WTC11 (cell line): ENCODE measurements at regions not wholly inside any gene's neighbourhood (a gene's known extent, or its start where the extent isn't known, plus 50 kb on each side); places are given as distances from the start of the nearest gene placed in this dataset.

Experiments
- ATAC-seq: fragments of 200-7000 bp; cut with Tn5 transposase; 2 replicates; pipeline ENCODE4 v1.10.0; 2021; ENCODE audit warnings: mild to moderate bottlenecking, moderate library complexity
- CTCF ChIA-PET: fragments of 300-600 bp; sonication (Branson Sonifier 250); formaldehyde crosslinking; loops from one replicate; lab custom pipeline; 2021; ENCODE audit warnings: antibody characterized with exemption; lab: Charles Lee
- POLR2A ChIA-PET: fragments of 350-600 bp; sonication (Branson Sonifier 250); formaldehyde crosslinking; loops from one replicate; lab custom pipeline; 2021; ENCODE audit warnings: antibody characterized with exemption; lab: Charles Lee
- DNase-seq: peaks from one replicate; pipeline ENCODE4 v3.0.0; 2021; ENCODE audit warnings: low spot score
- H3K27ac Mint-ChIP-seq: 2 replicates; pipeline ENCODE4 v1.8.0; 2021; ENCODE audit warnings: mixed read lengths
- H3K27me3 Mint-ChIP-seq: 2 replicates; pipeline ENCODE4 v1.8.0; 2021; ENCODE audit warnings: low read depth, mild to moderate bottlenecking, moderate library complexity, mixed read lengths
- H3K36me3 Mint-ChIP-seq: 2 replicates; pipeline ENCODE4 v1.8.0; 2021; ENCODE audit warnings: mixed read lengths
- H3K4me1 Mint-ChIP-seq: 2 replicates; pipeline ENCODE4 v1.8.0; 2022; ENCODE audit warnings: mixed read lengths
- H3K4me3 Mint-ChIP-seq: 2 replicates; pipeline ENCODE4 v1.8.0; 2021; ENCODE audit warnings: mild to moderate bottlenecking, moderate library complexity, mixed read lengths
- H3K9me3 Mint-ChIP-seq: 2 replicates; pipeline ENCODE4 v1.8.0; 2021; ENCODE audit warnings: mixed read lengths
- CBFB ChIP-seq: sonication (generic); formaldehyde crosslinking; IDR thresholded peaks from 2 replicates; pipeline ENCODE4 v1.8.1; 2022; ENCODE audit warnings: mild to moderate bottlenecking, low read depth, missing genetic modification reagents
- CREB1 ChIP-seq: sonication (generic); formaldehyde crosslinking; IDR thresholded peaks from 2 replicates; pipeline ENCODE4 v1.8.0; 2023; ENCODE audit warnings: mild to moderate bottlenecking, missing genetic modification reagents
- FOXJ3 ChIP-seq: sonication (generic); formaldehyde crosslinking; IDR thresholded peaks from 2 replicates; pipeline ENCODE4 v1.9.0; 2021; ENCODE audit warnings: missing genetic modification reagents, mild to moderate bottlenecking, borderline replicate concordance
- GABPB1 ChIP-seq: sonication (generic); formaldehyde crosslinking; IDR thresholded peaks from 2 replicates; pipeline ENCODE4 v1.8.1; 2023; ENCODE audit warnings: mild to moderate bottlenecking, missing genetic modification reagents
- HMGA2 ChIP-seq: fragments of 250-450 bp; sonication (Bioruptor Pico); IDR thresholded peaks from 2 replicates; pipeline ENCODE4 v1.4.0; 2021; ENCODE audit warnings: mild to moderate bottlenecking, moderate library complexity
- IRF2 ChIP-seq: sonication (generic); formaldehyde crosslinking; IDR thresholded peaks from 2 replicates; pipeline ENCODE4 v1.8.0; 2022; ENCODE audit warnings: low read depth, missing genetic modification reagents, borderline replicate concordance
- KAT7 ChIP-seq: sonication (generic); formaldehyde crosslinking; IDR thresholded peaks from 2 replicates; pipeline ENCODE4 v1.8.1; 2023; ENCODE audit warnings: missing genetic modification reagents, mild to moderate bottlenecking, borderline replicate concordance
- MYBL2 ChIP-seq: sonication (generic); formaldehyde crosslinking; IDR thresholded peaks from 2 replicates; pipeline ENCODE4 v1.8.1; 2023; ENCODE audit warnings: mild to moderate bottlenecking, moderate library complexity, missing genetic modification reagents
- ZNF138 ChIP-seq: sonication (generic); formaldehyde crosslinking; conservative IDR thresholded peaks from 2 replicates; pipeline ENCODE4 v1.8.1; 2022; ENCODE audit warnings: mild to moderate bottlenecking, moderate library complexity, missing genetic modification reagents
- ZNF219 ChIP-seq: sonication (generic); formaldehyde crosslinking; IDR thresholded peaks from 2 replicates; pipeline ENCODE4 v1.8.0; 2023; ENCODE audit warnings: missing genetic modification reagents, mild to moderate bottlenecking, borderline replicate concordance
- ZNF317 ChIP-seq: sonication (generic); formaldehyde crosslinking; IDR thresholded peaks from 2 replicates; pipeline ENCODE4 v1.8.1; 2023; ENCODE audit warnings: low read depth, mild to moderate bottlenecking, moderate library complexity, missing genetic modification reagents, borderline replicate concordance
- ZNF396 ChIP-seq: fragments of 250-450 bp; sonication (Bioruptor Pico); IDR thresholded peaks from 2 replicates; pipeline ENCODE4 v1.8.0; 2021; ENCODE audit warnings: mild to moderate bottlenecking, moderate library complexity, borderline replicate concordance
- ZNF416 ChIP-seq: fragments of 250-450 bp; sonication (Bioruptor Pico); IDR thresholded peaks from 2 replicates; pipeline ENCODE4 v1.9.0; 2021; ENCODE audit warnings: mild to moderate bottlenecking, inconsistent platforms
- TF ChIP-seq, protein P1 (sequence below): fragments of 200-600 bp; IDR thresholded peaks from 2 replicates; pipeline ENCODE4 v1.8.0; 2022; ENCODE audit warnings: antibody characterized with exemption
- TF ChIP-seq, protein P2 (sequence below): fragments of 250-450 bp; sonication (Bioruptor Pico); IDR thresholded peaks from 2 replicates; pipeline ENCODE4 v1.9.0; 2021; ENCODE audit warnings: moderate library complexity, mild to moderate bottlenecking, inconsistent platforms, borderline replicate concordance
- TF ChIP-seq, protein P3 (sequence below): fragments of 250-450 bp; sonication (Bioruptor Pico); IDR thresholded peaks from 2 replicates; pipeline ENCODE4 v1.8.0; 2021; ENCODE audit warnings: mild to moderate bottlenecking
- TF ChIP-seq, protein P4 (sequence below): sonication (generic); formaldehyde crosslinking; IDR thresholded peaks from 2 replicates; pipeline ENCODE4 v1.8.0; 2023; ENCODE audit warnings: mild to moderate bottlenecking, missing genetic modification reagents
- TF ChIP-seq, protein P5 (sequence below): sonication (generic); formaldehyde crosslinking; IDR thresholded peaks from 2 replicates; pipeline ENCODE4 v1.8.0; 2022; ENCODE audit warnings: missing genetic modification reagents

DNA sequence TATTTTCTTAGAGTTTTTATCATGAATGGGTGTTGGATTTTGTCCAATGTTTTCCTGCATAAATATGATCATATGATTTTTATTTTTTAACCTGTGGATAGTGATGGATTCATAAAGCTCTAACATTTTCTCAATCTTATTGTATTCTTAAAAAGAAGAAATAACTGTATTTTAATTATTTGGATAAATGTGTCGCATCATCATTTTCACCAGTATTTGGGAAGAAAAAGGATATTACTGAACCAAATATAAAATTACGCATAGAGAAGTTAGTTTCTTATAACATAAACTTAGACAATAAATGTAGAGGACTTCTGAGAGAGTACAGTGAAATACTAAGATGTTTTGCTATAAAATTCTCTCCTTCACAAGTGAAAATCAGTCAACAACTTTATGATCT lies 126.0 kb upstream of the CHST9 start:
- no peaks in the 10 kb centered on the region for H3K4me1 Mint-ChIP-seq
- H3K36me3 Mint-ChIP-seq: peaks cover 13% of the 10 kb centered on the region
- ChIA-PET CTCF (no interaction called here), POLR2A (no interaction called here)
- no peak overlapping the region for H3K27ac Mint-ChIP-seq
- TF ChIP-seq, protein P1, sequence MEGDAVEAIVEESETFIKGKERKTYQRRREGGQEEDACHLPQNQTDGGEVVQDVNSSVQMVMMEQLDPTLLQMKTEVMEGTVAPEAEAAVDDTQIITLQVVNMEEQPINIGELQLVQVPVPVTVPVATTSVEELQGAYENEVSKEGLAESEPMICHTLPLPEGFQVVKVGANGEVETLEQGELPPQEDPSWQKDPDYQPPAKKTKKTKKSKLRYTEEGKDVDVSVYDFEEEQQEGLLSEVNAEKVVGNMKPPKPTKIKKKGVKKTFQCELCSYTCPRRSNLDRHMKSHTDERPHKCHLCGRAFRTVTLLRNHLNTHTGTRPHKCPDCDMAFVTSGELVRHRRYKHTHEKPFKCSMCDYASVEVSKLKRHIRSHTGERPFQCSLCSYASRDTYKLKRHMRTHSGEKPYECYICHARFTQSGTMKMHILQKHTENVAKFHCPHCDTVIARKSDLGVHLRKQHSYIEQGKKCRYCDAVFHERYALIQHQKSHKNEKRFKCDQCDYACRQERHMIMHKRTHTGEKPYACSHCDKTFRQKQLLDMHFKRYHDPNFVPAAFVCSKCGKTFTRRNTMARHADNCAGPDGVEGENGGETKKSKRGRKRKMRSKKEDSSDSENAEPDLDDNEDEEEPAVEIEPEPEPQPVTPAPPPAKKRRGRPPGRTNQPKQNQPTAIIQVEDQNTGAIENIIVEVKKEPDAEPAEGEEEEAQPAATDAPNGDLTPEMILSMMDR: no peak
- TF ChIP-seq CBFB (CRISPR knock-in tag): no peak
- no peak for TF ChIP-seq ZNF317 (CRISPR knock-in tag)
- TF ChIP-seq ZNF396 (CRISPR knock-in tag): no peak
- TF ChIP-seq, protein P2, sequence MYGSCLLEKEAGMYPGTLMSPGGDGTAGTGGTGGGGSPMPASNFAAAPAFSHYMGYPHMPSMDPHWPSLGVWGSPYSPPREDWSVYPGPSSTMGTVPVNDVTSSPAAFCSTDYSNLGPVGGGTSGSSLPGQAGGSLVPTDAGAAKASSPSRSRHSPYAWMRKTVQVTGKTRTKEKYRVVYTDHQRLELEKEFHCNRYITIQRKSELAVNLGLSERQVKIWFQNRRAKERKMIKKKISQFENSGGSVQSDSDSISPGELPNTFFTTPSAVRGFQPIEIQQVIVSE: no peak
- no peak for TF ChIP-seq KAT7 (CRISPR knock-in tag)
- TF ChIP-seq HMGA2 (CRISPR knock-in tag): no peak
- no peak for TF ChIP-seq ZNF138 (CRISPR knock-in tag)
- TF ChIP-seq, protein P3, sequence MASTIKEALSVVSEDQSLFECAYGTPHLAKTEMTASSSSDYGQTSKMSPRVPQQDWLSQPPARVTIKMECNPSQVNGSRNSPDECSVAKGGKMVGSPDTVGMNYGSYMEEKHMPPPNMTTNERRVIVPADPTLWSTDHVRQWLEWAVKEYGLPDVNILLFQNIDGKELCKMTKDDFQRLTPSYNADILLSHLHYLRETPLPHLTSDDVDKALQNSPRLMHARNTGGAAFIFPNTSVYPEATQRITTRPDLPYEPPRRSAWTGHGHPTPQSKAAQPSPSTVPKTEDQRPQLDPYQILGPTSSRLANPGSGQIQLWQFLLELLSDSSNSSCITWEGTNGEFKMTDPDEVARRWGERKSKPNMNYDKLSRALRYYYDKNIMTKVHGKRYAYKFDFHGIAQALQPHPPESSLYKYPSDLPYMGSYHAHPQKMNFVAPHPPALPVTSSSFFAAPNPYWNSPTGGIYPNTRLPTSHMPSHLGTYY (CRISPR knock-in tag): no peak
- no peak for TF ChIP-seq CREB1 (CRISPR knock-in tag)
- TF ChIP-seq, protein P4, sequence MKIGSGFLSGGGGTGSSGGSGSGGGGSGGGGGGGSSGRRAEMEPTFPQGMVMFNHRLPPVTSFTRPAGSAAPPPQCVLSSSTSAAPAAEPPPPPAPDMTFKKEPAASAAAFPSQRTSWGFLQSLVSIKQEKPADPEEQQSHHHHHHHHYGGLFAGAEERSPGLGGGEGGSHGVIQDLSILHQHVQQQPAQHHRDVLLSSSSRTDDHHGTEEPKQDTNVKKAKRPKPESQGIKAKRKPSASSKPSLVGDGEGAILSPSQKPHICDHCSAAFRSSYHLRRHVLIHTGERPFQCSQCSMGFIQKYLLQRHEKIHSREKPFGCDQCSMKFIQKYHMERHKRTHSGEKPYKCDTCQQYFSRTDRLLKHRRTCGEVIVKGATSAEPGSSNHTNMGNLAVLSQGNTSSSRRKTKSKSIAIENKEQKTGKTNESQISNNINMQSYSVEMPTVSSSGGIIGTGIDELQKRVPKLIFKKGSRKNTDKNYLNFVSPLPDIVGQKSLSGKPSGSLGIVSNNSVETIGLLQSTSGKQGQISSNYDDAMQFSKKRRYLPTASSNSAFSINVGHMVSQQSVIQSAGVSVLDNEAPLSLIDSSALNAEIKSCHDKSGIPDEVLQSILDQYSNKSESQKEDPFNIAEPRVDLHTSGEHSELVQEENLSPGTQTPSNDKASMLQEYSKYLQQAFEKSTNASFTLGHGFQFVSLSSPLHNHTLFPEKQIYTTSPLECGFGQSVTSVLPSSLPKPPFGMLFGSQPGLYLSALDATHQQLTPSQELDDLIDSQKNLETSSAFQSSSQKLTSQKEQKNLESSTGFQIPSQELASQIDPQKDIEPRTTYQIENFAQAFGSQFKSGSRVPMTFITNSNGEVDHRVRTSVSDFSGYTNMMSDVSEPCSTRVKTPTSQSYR (CRISPR knock-in tag): no peak
- no peak for TF ChIP-seq MYBL2
- TF ChIP-seq ZNF219: no peak
- no peak for TF ChIP-seq ZNF416 (CRISPR knock-in tag)
- TF ChIP-seq, protein P5, sequence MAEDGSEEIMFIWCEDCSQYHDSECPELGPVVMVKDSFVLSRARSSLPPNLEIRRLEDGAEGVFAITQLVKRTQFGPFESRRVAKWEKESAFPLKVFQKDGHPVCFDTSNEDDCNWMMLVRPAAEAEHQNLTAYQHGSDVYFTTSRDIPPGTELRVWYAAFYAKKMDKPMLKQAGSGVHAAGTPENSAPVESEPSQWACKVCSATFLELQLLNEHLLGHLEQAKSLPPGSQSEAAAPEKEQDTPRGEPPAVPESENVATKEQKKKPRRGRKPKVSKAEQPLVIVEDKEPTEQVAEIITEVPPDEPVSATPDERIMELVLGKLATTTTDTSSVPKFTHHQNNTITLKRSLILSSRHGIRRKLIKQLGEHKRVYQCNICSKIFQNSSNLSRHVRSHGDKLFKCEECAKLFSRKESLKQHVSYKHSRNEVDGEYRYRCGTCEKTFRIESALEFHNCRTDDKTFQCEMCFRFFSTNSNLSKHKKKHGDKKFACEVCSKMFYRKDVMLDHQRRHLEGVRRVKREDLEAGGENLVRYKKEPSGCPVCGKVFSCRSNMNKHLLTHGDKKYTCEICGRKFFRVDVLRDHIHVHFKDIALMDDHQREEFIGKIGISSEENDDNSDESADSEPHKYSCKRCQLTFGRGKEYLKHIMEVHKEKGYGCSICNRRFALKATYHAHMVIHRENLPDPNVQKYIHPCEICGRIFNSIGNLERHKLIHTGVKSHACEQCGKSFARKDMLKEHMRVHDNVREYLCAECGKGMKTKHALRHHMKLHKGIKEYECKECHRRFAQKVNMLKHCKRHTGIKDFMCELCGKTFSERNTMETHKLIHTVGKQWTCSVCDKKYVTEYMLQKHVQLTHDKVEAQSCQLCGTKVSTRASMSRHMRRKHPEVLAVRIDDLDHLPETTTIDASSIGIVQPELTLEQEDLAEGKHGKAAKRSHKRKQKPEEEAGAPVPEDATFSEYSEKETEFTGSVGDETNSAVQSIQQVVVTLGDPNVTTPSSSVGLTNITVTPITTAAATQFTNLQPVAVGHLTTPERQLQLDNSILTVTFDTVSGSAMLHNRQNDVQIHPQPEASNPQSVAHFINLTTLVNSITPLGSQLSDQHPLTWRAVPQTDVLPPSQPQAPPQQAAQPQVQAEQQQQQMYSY: no peak
- TF ChIP-seq IRF2 (CRISPR knock-in tag): no peak
- TF ChIP-seq FOXJ3 (CRISPR knock-in tag): no peak
- no peak for TF ChIP-seq GABPB1 (CRISPR knock-in tag)
- ATAC-seq (no peak), DNase-seq (no peak)
- H3K27me3 Mint-ChIP-seq: peaks cover 2% of the 10 kb centered on the region; the same call in 1 of the 2 replicates
- no peak overlapping the region for H3K4me3 Mint-ChIP-seq
- peaks cover 14% of the 10 kb centered on the region for H3K9me3 Mint-ChIP-seq
